Activated CD8-positive, alpha-beta memory T cell treated with anti-CD3 and anti-CD28 coated beads, Interleukin-2, amount 50 U/mL, for 4 hours (primary cell): ENCODE measurements at regions not wholly inside any gene's neighbourhood (a gene's known extent, or its start where the extent isn't known, plus 50 kb on each side); places are given as distances from the start of the nearest gene placed in this dataset.
"Not testable (repeated sequence)": the region's sequence is repeated elsewhere in the genome, so short reads cannot be mapped to it uniquely, and the experiment has no call there.

Experiments
- DNase-seq: peaks from one replicate; pipeline ENCODE4 v3.0.0-alpha.2; 2020

DNA sequence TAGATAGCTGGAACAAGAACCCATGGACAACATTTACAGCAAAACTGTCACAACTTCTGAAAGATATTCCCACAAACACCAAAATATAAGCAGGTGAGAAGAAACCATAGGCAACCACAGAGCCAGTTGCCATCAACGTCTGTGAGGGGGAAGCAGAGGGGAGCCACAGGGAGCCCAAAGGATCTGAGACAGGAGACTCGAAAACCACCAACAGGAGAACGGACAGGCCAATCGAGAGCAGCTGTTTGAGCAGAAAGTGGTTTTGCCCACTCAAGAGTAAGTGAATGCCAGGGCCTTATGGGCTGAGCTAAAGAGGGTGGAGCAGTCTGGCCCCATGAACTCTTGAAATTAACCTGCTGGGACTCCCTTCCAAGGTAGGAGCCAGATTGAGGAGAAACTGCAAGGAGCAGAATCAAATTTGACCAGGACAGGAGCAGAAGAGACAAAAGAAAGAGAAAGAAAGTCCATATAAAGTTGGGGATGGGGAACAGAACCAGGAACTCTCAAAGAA is 195.4 kb downstream of the ANKRD60 start:
- DNase-seq = no peak

DNA sequence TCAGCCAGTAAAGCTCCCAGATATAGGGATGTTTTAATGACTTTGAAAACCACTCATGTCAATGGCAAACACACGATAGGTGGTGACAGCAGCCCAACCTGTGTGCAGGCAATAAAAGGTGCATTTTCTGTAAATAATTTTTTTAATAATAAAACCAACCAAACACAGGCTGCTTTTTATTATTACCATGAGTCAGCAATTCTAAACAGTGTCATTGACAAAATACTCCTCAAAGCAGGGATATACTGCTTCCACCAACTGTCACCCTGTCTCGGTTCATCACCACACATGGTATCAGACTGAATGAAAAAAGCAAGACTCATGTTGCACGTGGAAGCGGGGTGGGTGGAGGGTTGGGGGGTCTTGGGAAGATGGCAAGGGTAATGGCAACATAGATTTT is 195.9 kb downstream of the ANKRD60 start:
- DNase-seq = no peak

DNA sequence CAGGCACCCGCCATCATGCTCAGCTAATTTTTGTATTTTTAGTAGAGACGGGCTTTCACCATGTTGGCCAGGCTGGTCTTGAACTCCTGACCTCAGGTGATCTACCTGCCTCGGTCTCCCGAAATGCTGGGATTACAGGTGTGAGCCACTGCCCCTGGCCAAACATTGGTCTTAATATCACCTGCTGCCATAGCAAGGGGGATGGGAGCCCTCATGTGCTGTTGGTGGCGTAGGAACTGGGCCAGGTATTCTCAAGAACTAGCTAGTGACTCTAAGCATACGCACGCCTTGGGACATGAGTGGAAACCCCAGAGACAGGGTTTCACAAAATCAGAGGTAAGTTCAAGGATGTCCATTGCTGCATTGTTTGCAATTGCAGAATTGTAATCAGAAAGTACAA is 197.1 kb downstream of the ANKRD60 start:
- not testable (repeated sequence) for DNase-seq

DNA sequence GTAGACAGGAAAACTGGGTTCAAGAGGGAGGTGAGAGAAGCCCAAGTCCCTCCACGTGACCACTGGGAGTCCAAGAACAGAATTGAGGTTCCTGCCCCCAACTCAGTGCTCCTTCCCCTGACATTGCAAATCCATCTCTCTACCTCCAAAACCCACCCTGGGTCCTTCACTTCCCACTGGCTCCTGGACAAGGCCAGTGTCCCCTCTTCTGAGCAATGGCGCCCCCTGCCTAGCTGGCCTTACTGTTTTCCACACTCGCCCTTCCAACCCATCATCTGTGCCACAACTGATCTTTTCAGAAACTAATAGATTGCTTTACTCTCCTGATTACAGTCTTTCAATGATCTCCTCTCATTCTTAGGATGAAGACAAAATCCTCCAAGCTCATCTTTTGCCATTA is 200.3 kb downstream of the ANKRD60 start:
- DNase-seq = no peak

DNA sequence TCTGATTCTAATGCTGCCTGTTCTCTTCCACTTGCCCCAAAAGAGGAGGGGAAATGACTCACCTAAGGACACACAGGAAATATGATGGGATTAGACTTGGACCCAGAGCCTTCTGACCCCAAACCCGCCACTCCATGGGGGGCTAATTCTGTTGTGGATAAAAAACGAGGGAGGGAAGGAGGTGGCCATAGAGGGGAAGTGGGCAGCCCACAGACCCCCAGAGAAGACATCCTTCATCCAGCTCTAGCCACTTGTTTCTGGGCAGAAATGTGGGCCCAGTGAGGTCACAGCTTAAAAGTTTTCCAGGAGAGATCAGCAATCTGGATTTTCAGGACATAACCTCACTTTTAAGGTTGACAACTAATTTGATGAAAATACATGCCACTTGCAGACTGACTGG is 202.1 kb downstream of the ANKRD60 start:
- no peak for DNase-seq

DNA sequence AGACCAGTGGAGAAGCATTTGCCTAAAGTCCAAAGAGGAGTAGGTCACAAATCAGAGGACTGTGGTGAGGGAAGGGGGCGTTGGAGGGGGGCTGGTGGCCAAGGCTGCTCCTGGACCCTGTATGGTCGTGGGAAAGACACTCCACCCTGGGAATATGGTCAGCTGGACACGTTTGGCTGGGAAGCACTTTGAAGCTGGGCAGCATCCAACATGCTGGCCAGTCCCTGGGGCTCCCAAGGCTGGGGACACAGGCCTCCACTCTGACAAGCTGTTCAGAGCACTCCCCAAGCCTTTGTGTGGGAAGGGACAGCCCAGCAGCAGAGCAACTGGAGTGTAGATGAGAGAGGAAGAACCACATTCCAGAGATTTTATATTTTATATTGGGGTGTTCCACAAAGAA is 203.2 kb downstream of the ANKRD60 start:
- DNase-seq = no peak

DNA sequence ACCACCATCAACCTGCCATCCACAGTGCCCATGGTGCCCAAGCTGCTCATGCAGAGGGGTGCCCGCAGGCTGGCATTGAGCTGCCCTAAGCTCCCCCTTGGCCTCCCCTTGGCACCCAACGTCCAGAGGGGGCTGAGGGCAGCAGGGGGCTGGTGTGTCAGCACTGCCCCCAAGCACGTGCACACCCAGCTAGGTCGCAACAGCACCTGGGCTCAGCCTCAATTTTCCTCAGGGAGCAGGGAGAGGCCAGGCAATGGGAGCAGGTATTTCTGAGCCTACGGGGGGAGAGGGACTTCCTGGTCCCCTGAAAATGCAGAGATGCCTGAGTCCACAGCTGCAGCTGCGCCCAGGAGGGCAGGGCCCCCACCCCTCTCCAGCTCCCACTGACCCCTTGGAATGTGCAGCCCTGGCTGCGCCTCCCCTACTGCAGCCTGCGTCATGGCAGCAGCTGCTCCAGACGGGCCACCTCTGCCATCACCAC is 204.2 kb downstream of the ANKRD60 start:
- no peak for DNase-seq

DNA sequence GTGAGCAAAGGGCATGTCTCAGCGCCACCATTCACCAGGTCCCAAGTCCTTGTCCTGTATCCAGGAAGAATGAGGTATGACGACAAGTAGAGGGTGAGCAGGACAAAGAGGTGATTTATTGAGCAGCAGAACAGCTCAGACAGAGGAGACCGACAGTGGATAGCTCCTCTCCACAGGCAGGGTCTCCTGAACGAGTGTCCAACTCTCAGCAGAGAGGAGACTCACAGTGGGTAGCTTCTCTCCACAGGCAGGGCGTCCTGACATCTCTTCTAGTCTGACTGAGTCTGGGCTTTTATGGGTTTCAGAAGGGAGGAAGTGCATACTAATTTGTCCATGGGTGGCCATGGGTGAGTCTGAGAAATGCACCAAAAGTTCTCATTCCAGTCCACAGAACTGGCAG is 204.7 kb downstream of the ANKRD60 start:
- DNase-seq = no peak

DNA sequence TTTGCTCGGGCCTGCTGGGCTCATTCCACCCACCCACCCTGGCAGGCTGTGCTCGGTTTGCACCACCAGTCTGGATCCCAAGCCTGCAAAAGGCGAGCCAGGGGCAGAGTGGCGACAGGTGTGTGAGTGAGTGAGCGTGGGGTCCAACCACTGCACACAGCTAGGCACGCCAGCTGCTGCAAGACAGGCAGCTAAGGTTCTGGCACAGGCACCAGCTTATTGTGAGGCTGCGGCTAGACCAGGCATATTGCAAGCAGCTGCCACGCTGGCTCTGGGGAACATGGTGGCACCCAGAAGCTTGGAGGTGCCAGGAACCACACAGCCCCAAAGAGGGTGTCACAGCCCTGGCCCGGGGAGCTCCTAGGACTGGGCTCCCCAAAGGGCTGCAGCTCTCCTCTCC is 205.1 kb downstream of the ANKRD60 start:
- no peak for DNase-seq

DNA sequence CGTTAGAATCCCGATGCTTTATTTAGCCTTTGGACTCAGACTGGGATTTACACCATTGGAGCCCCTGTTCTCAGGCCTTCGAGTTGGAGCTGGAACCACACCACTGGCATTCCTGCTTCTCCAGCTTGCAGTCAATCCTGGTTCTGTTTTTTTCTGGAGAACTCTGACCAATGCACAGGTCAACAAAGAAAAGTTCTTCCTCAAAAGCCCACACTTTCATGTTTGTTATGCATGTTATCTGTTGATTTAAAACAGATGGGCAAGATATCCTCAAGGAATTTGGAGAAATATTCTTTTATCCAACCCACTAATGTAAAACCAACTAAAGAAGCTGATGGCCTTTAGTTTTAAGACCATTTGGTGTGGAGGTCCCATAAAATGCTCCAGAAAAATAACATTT is 205.7 kb downstream of the ANKRD60 start:
- DNase-seq = no peak

DNA sequence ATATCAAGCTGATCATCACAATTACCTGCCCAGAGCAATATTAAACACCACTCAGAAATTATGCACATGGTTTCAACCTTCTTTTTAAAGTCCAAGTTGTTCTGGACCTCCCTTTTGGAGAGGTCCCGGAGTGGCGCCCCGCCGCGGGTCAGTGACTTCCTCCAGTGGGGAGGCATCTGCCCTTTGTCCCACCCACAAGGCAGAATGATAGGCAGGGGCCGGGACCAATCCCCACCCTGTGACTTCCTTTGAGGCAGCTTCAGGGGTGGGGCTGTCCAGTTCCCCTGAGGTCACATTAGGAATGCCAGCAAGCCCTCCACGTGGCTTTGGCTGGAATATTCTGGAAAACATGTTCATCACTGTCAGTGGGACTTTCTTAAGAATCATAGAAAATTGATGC is 207.0 kb downstream of the ANKRD60 start:
- DNase-seq = no peak

DNA sequence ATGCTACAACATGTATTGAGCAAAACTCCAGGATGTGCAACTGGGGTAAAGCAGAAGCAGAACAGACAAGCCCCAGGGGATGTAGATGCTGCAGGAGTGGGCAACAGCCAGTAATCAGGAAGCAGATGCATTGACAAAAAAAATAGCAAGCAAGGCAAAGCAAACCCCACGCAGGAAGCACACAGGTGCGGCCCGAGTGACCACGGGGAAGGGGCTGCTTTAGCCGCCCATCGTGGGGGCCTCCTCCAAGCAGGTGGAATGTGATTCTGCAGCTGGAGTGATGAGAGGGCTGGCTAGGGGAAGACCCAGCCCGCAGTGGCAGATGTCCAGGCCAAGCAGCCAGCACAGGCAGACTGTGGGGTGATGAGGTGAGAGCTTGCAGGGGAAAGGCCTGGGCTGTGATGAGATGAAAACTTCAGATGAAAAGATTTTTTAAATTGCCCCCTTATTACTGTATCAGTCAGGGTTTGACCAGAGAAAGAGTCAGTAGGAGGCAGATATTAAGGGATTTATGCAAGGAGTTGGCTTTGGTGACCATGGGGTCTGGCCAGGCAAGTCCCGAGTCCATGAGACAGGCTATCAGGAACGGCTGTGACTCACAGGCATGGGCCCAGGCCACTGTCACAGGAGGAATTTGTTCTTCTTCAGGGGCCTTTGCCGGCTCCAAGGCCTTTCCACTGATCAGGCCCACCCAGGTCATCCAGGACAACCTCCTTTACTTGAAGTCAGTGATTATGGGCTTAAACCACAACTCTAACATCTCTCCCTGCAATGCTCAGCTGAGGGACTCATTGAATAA is 207.6 kb downstream of the ANKRD60 start:
- no peak for DNase-seq

DNA sequence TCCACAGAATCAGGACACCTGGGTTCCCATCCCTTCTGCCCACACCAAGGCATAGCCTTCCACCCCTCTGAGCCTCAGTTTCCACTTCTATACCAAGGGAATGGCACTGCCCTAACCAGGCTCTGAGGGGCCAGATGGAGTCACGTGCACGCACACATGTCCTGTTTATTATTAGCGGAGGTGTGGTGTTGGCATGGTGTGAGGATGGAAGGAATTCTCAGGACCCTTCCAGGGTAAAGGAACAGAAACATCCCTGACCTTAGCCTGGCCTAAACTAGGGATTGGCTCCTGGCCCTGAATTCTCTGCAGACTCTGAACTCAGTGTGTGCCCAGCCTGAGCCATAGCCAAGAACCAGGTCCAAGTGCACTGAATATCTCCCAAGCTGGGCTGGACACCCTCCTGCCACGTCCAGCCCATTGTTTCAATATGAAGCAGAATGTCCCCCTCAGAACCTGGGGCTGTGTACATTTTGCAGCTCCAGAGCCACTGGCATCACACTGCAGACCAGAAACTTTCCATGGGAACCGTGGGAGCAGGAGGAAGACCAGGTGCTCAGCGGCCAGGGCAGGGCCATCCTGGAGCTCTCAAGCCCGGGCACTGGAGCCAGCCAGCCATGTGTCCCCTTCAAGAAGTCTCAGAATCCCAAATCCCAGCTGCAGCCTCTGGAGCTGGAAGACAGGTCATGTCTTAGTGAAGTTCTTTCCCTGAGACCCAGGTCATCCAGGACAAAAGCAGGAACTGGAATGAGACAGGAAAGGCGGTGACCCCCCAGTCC is 208.4 kb downstream of the ANKRD60 start:
- DNase-seq = no peak

DNA sequence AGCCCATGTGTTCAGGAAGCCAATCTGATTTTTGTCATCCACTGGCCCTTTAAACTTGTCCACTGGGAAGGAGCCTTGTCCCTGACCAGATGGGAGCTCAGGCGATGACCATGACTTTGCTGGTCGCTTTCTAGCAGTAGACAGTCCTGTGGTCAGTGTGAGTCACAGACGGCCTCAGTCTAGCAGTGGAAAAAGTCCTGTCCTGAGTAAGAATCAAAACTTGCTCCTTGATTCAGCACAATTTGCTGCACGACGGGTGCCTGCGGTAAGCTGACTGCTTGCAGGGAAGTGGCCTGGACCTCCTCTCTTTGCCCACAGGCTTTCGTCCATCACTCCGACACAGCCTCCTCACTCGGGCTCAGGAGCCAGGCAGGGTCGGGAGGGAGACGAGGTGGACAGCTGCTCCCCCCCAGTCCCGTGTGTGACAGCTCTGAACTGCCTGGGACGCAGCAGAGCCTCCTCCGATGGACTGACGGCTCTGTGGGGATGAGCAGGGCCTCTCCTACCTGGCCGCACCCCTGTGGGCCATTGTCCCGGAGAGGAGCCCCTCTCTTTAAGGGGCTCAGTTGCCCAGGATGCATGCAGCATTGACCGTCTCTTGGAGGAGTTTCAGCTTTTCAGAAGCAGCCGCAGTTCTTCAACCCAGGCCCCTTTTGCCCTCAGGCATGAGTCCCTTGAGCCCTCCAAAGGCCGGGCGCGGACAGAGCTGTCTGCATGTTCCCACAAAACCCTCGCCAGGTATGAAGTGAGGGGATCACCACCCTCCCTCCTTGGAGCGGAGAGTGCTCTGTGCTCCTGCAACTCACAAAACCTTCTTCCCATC is 209.2 kb downstream of the ANKRD60 start:
- DNase-seq = no peak

DNA sequence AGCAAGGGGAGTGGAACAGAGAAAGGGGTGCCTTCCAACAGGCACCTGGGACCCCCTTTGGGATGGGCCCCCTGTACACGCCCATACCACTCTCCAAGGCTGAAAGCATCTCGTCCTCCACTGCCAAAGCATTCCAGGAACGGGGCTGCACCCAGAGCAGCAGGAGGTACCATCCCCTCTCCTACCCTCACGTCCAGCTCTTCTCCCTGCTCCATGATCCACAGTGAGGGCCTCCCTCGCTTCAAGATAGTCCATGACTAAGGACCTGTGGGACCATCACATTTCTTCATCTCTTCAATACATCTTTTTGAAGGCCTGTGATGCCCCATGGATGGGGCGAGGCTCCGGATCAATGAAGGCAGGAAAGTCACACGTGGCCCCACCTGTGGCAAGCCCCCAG is 209.9 kb downstream of the ANKRD60 start:
- DNase-seq = no peak

DNA sequence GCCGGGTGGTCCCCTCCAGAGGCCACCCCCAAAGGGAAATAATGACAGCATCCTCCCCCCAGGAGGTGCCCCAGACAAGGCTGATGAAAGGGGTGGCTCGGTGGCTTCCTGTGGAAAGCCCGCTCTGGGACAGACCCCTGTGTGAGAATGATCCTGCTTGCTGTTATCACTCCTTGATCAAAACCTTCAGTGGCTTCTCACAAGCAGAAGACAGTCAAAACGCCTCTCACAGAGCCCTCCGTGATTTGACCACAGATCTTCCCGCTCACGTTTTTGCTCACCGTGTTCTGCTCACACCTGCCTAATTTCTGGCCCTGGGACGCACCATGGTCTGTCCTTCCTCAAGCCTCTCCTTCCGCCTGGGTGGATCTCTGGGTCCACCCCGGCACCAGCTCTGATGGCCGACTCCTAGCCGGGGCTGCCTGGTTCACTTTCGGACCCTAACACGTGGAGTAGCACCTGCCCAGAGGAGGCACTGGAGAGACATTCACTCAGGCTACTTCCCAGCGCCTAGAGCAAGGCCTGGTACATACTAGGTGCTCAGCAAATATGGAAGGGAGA is 210.4 kb downstream of the ANKRD60 start:
- DNase-seq = no peak

DNA sequence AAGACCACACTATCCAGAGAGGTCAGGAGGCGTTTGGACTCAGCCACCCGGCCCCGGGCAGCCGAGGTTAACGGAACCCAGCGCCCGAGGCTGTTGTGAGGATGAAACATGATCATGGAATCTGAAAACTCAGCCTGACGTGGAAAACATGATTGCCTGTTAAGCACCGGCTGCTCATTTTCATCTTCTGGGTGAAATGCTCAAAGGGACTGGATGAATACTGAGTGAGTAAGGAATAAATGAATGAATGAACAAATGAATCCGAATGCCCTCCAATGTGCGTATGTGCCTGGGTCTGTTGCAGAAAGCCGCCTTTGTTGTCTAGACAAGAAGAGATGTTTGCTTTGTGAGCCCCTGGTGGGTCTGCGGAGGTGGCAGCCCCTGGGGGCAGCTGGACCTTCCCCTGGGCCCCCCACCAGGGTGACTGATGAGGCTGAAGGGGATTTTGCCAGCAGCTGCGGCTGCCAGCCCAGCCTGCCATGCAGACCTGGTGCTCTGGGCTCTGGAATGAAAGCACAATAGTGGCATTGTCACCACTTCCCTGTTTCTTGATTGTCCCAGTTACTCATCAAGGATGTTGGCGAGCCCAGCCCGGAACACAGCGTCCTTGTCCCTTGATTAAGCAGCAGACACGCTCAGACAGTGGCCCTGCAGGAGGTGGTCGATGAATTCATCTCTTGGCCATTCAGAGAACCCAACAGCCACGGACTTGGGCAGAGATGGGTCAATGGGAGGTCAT is 211.1 kb downstream of the ANKRD60 start:
- DNase-seq = no peak

DNA sequence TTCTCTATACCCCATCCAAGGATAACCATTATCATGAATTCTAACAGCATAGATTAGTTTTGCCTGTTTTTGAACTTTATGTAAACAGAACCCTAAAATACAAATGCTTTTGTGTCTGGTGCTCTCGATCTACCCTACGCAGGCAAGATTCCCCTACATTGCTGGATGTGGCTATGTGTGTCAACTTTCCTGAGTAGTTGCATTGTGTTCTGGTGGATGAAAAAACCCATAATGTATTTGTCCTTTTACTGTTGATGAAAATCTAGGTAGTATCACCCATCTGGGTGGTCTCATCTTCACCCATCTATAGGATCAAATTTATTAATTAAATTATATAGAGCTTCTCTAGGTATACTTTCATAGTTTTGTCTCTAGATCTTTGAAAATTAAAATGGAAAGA is 211.7 kb downstream of the ANKRD60 start:
- no peak for DNase-seq

DNA sequence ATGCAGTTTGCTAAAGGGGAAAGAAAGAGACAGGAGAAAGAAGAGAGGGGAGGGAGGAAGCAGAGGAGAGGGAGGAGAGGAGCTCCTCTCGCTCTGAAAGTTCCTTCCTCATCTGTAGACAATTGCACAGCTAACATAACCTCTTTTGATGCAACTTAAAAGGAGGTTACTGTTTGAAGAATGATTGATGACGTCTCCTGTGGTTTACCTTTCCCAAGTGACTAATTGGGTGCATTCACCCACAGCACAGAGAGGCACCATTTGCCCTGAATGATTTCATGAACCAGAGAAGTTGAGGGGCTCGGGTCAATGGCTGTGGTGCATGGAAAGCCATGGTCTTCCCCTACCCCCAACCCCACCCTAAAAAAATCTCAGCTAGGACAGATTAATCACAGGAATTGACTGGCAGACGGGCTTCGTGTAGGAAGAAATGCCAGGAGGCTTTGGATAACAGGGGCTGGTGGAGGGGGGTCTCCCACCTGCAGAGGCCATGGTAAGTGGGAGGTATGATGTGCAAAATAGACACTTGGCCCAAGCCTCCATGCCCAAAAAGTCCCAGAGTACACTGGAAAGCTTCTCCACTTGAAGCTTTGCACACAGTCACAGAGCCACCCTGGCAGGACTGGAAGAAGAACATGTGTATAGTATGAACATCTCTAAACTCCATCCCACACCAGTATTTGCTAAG is 213.7 kb downstream of the ANKRD60 start:
- no peak for DNase-seq

DNA sequence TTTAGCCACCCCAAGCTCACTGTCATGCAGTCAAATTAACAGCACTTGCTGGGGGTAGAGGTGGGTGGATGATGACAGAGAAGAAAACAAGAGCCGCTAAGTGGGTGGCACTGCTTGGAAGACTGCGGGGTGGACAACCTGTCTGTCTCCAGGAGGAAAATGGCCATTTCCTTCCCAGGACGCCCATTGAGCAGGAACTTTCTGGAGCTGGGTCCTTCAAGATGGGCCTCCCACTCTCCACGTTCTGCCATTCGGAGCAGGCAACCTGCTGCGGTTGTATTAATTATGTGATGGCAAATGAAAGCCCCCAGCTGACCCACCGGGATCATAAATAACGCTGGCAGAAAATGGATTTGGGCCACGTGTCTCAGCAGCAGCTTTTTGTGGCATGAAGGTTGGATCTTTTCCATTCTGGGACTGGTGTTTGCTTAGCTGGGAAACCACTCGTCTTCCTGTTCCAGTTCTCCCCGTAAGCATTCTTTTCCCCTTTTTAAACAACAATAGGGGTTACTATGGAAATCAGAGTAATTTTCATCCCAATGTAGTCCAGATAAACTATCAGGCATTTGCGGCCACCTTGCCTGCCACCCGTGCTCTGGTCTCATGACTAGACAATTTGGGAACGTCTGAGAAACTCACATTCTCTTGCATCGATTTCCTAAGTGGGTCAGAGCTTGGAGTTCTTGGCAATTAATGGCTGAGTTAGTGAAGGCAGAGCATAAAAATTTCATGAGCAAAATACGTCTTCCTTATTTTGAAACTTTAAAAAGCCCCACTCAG is 215.5 kb downstream of the ANKRD60 start:
- no peak for DNase-seq
